ENCODE measurements at regions not wholly inside any gene's neighbourhood (a gene's known extent, or its start where the extent isn't known, plus 50 kb on each side); places are given as distances from the start of the nearest gene placed in this dataset. TPM values are rescaled to one million over a fixed set of nuclear protein-coding genes. Genes with fewer than 3 reads are reported as not detected.

Small RNA genes in the stretch of these regions (small RNA-seq; reads per million reads assigned to genes)
- gene RF00322 = not detected
- not detected for gene RN7SL292P
- not detected for gene ROBO2P1

Data from Karpas-422 (cell line).